Stimulated activated CD4-positive, alpha-beta T cell treated with anti-CD3 and anti-CD28 coated beads, Interleukin-1b, Interleukin-23, amount 100 ng/mL, for 24 hours (primary cell): ENCODE measurements at regions not wholly inside any gene's neighbourhood (a gene's known extent, or its start where the extent isn't known, plus 50 kb on each side); places are given as distances from the start of the nearest gene placed in this dataset.

Experiments used
- DNase-seq, 4 experiments: peaks; one replicate each; pipeline ENCODE4 v3.0.0-alpha.2; 2020; ENCODE audit warnings: low read depth in 4 of 4, low spot score in 1 of 4

- DNase-seq, result no peak
Observed at GRCh38 chr6:139423971-139424667, 49.7 kb upstream of the CITED2 start.
